ENCODE measurements at regions not wholly inside any gene's neighbourhood (a gene's known extent, or its start where the extent isn't known, plus 50 kb on each side); places are given as distances from the start of the nearest gene placed in this dataset.

DNA sequence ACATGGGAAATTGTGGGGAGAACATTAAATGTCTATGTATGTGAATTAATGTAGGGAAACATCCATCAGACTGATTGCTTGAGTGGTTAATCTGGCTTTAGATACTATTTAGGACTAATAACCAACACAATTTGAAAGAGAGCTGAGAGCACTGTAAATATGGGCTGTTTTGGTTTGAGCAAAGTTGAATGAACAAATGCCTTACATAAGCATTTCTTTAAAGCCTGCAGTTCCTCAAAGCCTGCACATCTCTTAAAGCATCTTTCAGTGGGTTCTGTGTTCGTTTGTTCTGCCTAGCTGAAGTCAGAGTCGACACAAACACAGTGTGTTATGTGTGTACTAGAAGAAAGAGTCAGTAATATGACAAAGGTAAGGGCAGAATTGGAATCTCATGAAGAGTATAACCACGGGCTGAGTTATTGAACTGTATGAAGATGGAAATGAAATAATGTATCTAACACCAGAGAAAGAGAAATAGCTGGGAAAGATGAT, 350.0 kb downstream of the SIPA1L2 start:
- DNase-seq (ENCODE audit: low spot score): no peak

DNA sequence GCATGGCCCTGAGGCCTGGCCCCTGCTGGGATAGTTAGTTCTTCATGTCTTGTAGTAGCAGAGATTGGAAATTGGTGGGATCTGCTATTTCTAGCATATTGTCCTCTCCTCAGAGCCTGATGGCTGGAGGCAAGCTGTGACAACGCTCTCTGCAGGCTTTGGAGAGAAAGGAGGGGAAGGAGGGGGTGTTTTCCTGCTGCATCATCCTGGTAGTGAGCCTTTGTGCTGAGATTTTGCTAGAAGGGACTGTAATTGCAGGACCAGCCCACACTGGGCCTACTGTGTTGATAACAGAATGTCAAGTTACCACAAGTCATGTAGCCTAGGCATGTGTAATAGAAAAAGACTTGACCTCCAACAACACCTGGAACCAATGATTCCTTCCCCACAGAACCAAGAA, 351.0 kb downstream of the SIPA1L2 start:
- no peak for DNase-seq (ENCODE audit: low spot score)

DNA sequence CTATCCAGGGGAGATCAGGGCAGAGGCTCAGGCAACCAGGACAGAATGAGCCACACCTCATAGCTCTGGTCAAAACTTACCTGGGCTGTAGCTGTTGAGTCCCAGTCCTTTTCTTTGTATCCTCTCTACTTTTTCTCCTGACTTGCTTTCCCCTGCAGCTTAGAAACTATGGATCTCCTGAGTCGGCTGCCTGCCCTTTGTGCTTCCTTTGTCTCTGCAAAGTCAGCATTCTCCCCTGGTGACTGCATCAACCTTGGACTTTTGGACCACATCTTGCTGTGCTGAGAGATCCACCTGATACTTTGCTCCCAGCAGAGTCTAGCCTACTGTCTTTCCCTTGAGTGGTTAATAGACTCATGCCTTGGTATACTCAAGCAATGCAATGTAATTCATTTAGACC, 353.3 kb downstream of the SIPA1L2 start:
- DNase-seq (ENCODE audit: low spot score): no peak

DNA sequence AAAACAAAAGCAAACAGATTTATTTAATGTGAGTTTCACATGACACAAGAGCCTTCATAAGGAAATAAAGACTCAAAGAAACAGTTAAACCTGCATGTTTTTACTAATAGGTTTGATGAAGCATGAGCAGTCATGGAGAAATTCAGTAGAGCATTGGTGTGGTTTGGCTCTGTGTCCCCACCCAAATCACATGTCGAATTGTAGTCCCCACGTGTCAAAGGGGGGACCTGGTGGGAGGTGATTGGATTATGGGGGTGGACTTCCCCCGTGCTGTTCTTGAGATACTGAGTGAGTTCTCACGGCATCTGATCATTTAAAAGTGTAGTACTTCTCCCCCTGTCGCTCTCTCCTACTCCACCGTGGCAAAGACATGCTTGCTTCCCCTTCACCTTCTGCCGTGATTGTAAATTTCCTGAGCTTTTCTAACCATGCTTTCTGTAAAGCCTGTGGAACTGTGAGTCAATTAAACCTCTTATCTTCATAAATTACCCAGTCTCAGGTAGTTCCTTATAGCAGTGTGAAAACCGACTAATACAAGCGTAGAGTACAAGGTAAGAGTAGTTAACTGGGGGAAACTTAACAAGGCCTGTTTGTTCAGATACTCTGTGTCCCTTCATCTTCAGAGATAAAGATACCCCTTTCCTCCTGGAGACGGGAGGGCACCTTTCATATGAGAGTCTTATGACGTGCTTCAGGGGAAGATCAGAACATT, 354.8 kb downstream of the SIPA1L2 start:
- no peak for DNase-seq (ENCODE audit: low spot score)

DNA sequence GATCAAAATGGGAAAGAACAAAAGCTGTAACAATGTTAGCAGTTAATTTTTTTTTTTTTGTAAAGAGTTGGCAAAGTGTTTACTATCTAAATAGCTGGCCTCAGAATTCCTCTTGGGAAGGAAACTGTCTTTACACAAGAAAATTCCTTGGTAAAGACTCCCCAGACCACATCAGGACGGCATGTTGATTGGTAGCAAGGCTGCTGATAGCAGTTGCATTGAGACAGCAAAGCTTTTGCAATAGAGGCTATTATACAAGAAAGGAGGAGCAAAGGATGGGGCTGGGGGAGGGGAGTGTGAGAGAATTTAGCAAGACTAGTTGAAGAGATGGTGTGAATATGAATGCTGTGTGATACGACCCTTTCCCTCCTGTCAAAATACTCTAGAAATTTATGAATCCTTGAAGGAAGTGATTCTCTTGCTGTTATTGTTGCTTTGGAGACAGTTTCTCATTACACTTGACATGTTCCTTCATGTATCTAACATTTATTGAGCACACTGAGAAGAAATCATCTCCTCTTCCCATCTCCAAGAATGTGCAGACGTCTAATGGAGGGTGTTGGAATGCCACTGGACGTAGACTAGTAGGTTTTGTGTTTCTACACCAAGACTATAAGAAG, 355.6 kb downstream of the SIPA1L2 start:
- peak; percentile 13 for DNase-seq (ENCODE audit: low spot score)

DNA sequence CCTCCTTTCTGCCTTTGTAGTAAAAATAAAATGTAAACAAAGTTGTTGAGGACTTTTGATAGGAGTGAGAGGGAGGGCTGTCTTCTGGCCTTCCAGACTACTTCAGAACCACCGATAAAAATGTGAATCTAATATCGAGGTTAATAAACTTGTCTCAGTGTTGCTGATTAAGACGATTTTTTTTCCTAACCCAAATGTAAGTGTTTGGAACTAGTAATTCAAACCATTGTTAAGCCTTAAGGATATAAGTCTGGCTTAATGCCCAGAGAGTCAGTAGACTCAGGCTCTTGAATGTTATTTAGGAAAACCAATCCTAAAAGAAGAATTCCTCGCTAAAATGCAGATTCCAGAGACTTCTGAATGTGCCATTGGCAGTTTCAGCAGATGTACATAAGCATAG, 356.9 kb downstream of the SIPA1L2 start:
- DNase-seq (ENCODE audit: low spot score): peak; percentile 10

DNA sequence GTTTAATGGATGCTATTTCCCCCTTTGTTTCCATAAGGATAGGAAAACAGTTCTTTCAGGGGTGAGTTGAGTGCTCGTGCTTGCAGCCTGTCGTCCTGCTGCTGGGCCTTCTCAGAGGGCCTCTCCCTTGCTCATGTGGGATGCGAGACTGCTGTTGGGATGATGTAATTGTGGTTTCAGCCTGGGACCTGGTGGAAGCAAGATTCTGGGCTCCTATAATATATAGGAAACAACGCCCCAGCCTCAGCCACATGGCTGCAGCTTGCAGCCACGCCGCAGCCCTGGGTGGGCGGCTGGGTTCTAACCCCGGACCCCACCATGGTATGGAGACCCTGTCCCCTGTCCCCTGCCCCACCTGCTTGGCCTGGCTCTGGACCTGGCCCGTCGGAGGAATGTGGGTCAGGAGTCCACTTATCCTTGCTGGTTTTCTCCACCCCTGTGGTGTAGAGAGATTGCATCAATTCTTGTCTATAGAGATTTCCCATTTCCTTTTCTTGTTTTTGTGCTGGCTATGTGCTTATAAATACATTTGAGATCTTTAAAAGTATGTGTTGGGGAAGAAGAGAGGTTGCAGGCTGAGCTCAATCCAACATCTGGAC, 357.8 kb downstream of the SIPA1L2 start:
- no peak for DNase-seq (ENCODE audit: low spot score)

DNA sequence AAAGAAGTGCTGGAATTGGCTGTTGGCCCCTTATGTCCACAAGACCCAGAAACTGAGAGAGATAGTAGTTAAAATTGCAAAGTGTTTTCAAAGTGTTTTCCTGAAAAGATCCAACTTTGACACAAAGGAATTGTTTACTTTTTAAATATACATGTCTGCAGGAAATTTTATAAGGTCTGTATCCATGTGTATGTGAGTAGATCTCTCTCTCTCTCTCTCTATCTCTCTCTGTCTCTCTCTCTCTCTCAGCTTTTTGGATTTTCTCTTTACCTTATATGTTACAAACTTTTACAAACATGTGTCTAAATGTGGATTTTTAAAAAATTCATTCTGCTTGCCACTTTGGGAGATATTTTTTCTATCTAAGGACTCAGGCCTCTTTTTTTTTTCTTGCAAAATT, 358.6 kb downstream of the SIPA1L2 start:
- no peak for DNase-seq (ENCODE audit: low spot score)

DNA sequence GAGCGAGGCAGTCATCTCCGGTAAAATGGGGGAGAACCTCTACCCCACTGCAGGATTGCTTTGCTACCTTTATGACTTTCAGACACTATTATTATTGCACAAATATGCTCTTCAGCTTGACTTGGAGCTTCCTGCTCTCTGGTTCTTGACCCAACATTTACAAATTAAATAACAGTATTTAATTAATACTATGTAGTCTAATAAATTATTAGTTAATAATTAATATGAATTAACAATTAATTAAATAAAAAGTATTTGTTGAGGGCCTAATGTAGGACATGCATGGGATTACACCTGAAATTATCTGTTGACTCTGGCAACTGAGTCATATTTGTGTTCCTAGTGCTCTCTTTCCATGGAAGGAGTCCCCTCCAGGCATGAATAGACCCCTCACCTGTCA, 359.9 kb downstream of the SIPA1L2 start:
- DNase-seq (ENCODE audit: low spot score): no peak

DNA sequence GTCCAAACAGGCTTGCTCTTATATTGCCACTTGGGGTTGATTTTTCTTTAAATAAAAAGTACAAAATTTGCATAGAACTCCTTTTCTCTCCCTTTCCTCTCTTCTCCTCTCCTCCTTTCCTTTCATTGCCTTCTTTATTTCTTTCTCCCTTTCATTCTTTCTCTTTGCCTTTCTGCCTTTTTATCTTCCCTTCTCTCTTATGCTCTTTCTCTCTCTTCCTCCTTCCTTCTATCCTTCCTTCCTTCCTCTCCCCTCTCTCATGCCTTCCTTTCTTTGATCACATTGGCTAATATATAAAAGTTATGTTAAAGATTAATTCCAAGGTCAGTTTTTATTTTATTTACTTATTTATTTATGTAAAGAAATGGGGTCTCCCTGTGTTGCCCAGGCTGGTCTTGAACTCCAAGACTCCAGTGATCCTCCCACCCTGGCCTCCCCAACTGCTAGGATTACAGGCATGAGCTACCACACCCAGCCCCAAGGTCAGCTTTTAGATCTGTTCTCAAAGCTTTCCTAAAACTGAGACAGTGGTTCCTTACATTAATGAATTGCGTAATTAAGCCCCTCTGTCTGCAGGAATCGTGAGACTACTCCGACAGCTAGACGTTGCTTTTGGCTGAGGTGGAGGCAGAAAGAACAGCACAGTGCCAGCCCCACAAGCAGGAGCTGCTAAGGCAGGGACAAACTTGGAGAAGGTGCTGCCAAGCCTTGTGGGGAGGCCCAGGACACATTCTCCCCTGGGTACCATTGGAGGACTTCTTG, 361.9 kb downstream of the SIPA1L2 start:
- no peak for DNase-seq (ENCODE audit: low spot score)

DNA sequence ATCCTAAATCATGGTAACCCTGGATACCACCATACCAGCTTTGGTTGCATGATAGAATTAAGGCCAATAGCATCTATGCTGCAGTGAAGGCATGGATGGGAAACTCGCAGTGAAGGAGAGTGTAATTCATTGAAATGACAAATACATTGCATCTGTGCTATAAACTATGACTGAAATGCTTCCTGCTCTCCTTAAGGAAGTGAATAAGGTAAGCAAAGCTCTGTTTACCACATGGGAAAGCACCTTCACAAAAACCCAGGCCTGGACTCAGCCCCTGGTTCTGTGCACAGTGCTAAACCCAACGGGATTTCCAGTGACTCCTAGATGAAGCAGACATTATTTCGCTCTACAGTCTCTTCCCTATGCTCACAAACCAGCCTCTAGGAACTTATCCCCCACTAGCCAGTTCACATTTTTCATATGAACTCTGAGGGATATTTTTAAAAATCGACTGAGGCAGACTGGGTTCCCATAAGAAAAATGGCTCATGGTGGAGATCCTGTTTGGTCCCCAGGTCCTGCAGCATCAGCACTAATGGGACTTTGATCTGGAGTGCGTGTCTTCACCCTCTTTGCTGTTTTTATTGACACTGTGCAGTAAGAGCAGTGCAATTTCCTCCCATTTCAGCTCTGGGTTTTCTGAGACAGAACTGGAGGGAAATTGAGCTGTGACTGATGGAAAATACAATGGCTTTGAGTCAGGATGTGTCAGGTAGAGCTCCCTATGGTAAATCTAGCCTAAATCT, 362.7 kb downstream of the SIPA1L2 start:
- no peak for DNase-seq (ENCODE audit: low spot score)

DNA sequence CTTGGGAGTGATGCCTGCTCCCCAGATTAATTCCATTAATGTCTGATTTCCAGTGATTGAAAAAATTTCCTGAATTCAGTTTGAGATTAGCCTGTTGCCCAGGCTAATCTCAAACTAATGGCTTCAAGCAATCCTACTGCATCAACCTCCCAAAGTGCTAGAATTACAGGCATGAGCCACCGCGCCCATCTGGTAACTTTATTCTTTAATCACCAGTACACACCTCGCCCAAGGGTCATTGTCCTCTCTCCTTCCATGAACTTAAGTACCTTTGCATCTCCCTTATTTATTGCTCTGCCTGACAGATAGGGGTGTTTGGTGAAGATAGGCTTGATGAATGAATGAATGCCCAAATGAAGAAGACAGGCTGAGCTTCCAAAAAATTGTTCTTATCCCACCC, 366.5 kb downstream of the SIPA1L2 start:
- no peak for DNase-seq (ENCODE audit: low spot score)

DNA sequence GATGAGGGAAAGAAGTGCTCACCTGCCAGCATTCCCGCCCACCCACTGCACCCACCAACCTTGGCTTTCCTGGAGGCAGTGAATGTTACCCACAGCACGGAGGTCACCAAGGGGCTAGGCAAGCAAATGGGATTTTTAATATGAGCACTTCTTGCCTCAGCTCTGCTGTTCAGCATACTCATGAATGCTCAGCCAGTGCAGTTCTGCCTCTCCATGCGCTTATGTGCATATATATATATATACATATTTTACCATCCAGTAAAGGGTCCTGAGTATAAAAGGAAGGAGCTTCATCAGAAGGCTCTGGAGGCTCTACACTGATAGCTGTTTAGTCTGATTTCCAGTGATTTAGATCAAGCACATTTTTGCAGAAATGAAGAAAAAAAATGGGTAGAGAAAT, 366.9 kb downstream of the SIPA1L2 start:
- DNase-seq (ENCODE audit: low spot score): no peak

DNA sequence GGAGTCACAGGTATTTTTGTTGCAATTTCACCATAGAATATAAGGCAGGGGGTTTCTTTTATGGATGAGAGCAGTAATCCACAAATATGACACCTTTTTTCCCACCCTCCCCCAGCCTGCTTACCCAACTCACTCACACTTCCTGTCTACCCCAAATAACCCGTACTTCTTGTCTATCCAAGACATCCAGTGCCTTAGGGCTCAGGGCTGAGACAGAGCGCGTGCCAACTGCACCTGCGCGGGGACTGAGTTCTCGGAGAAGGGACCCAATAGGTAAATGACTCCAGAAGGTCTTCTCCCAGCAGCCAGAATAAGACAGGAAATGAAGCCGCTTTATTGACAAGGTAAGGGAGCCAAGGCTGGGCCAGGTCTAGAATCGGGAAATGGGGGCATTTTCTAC, 369.1 kb downstream of the SIPA1L2 start:
- no peak for DNase-seq (ENCODE audit: low spot score)

DNA sequence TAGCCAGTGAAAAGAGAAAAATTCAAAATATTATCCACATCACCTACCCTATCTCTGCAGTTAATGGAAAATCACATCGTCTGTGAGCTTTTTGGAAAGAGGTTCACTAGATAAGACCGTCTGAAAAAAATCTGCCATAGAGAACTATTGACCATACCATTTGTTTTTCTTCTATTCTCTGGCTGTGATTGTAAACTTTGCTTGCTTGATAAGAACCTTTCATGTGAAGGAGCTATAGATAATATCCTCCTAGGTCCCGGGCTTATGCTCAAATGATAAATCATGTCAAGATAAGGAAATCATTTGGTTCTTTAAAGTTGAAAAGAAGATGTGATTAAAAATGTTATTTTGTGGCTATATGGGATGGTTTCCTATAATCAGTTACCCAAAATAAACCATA, 369.9 kb downstream of the SIPA1L2 start:
- DNase-seq (ENCODE audit: low spot score): no peak

DNA sequence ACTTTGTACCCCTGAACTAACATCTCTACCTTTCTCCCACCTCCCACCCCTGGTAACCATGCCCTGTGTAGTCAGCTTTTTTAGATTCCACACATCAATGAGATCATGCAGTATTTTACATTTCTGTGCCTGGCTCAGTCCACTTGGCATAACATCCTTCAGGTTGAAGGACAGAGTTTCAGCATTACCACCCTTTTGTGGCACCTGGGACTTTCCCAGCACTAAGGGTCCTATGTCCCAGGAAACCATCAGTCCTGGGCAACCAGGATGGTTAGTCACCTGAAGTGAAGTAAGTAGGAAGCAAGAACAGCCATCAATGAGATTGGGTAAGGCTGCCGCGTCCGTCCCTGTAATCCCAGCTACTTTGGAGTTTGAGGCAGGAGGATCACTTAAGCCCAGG, 370.6 kb downstream of the SIPA1L2 start:
- DNase-seq (ENCODE audit: low spot score): no peak

DNA sequence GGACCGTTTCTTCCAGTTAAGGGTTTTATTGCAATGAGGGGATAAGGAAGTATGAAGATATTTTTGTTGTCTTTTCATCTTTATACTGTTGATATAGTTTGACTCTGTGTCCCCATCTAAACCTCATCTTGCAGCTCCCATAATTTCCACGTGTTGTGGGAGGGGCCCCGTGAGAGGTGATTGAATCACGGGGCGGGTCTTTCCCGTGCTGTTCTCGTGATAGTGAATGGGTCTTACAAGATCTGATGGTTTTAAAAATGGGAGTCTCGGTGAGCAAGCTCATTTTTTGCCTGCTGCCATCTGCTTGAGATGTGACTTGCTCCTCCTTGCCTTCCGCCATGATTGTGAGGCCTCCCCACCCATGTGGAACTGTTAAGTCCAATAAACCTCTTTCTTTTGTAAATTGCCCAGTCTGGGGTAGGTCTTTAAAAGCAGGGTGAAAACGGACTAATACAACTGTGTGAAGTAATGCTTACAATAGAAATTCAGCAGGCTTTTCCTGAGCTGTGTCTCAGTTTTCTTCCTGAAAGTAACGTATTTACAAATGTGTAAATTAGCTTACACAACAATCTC, 377.3 kb downstream of the SIPA1L2 start:
- DNase-seq (ENCODE audit: low spot score): no peak

DNA sequence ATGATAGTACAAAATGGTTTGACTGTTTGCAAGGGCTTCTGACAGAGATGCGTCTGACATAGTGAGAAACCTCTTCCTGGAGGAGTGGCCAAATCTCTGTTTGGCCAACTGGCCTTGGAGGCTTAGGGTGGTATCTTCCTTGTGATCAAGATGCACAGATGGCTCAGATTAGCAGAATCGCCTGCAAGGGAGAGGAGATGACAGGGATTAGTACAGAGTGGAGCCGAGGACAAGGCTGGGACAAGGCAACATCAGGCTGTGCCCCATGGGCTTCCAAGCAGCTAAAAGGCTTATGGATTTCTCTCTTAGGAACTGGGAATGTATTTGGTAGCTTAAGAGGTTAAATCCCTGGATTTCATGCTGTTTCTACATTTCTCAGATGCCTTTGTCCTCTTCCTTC, 379.1 kb downstream of the SIPA1L2 start:
- no peak for DNase-seq (ENCODE audit: low spot score)

DNA sequence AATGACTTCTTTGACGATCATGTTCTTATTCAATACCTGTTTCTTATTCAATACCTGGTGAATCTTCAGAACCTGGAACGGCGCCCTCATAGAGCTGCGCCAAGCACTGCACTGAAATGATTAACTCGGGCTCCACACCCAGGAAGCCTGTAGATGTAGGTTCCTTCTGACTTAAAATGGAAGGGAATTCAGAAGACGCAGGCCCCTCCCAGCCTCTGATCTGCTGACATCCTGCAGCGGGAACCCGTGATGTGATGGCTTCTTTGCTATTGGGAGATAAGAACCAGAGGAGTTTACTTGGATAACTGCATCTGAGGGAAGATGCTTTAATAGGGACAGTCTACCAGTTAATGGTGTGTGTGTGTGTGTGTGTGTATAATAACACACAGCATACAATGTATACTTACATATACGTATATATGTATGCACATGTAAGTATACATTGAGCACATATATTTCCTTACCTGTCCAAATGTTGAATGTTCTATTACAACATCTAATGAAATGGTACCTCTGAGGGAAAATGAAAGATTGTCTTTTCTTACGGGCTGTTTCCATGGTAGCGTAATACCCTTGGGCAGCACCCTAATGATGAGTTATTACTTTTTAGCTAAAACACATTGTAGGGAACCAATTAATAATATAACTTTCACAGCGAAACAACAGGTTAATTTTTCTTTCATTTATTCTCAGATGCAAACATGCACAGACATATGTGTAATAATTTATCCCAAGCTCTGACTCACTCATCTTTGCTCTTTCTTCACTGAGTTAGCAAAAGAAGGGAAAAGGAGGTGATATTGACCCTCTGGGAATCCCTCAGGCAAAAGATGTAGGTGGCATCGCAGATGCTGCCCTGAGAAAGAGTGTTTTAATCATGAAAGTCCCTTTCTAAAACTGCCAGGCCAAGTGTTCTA, 379.8 kb downstream of the SIPA1L2 start:
- no peak for DNase-seq (ENCODE audit: low spot score)

DNA sequence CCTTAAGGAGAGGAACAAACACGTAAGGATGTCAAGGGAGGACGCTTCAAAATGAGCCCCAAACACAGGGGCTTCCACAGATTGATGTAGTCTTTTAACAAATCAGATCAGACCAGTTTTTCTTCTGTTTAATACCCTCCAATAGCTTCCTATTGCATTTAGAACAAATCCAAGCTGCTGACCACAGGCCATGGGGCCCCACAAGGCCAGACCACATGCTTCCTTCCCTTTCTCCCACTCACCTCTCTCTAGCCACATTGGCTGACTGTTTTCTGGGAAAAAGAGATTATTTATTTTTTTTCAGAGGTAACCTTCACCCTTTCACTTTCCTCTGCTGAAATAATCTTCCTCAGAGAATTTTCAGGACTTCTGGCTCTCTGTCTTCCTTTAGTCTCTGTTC, 380.6 kb downstream of the SIPA1L2 start:
- DNase-seq (ENCODE audit: low spot score): no peak

Measured in AG08395 (cell line).